Pancreas (tissue), 10 donors: ENCODE measurements at regions not wholly inside any gene's neighbourhood (a gene's known extent, or its start where the extent isn't known, plus 50 kb on each side); places are given as distances from the start of the nearest gene placed in this dataset.

Experiments
- ATAC-seq, 4 donors: fragments of 200-7000 bp; cut with Tn5 transposase; one replicate each; pipeline versions ENCODE4 v1.8.0 to v1.9.1; 2020; ENCODE audit warnings: mild to moderate bottlenecking in 4 of 4, moderate library complexity in 4 of 4
- DNase-seq, 6 donors: peaks; one replicate each; pipeline ENCODE4 v3.0.0-alpha.2; 2020
- FAIRE-seq: peaks from 2 replicates; lab custom pipeline; 2012; peaks lifted over from hg19 to GRCh38; lab: Jason Lieb, UNC
- H3K27ac ChIP-seq, 4 donors: fragments of 200-600 bp; sonication (generic); 1 replicate in 3 of 4; 2 replicates in 1 of 4; pipeline versions ENCODE4 v1.5.0 to v1.8.0; 2020
- H3K27me3 ChIP-seq, 4 donors: fragments of 200-600 bp; one replicate each; pipeline ENCODE4 v1.8.0; 2021
- H3K36me3 ChIP-seq, 3 donors: fragments of 200-600 bp; sonication (generic) in 1 of 3; one replicate each; pipeline versions ENCODE4 v1.5.0 to v1.8.0; 2020 to 2021
- H3K4me1 ChIP-seq, 3 donors: fragments of 200-600 bp; one replicate each; pipeline ENCODE4 v1.8.0; 2021
- H3K4me3 ChIP-seq, 4 donors: fragments of 200-600 bp; sonication (generic) in 2 of 4; one replicate each; pipeline versions ENCODE4 v1.5.0 to v1.8.0; 2020 to 2021
- H3K9me3 ChIP-seq, 4 donors: fragments of 200-600 bp; one replicate each; pipeline ENCODE4 v1.8.0; 2021
- WGBS, 2 donors: extraction: QIAGEN DNeasy Blood & Tissue Kit; methylation state at CpG; one replicate each; pipeline ENCODE4 v1.1.7; 2013; 5-methylcytosine and 5-hydroxymethylcytosine counted together
- intact Hi-C, 3 donors: fragments of 100-400 bp; cut with DNase I; formaldehyde crosslinking; loops; one replicate each; pipeline versions ENCODE4 v1.11.1 to v1.14.2; 2022
- TF ChIP-seq, protein P1 (sequence below), 4 donors: fragments of 200-600 bp; sonication (generic) in 3 of 4; IDR thresholded peaks; one replicate each; pipeline versions ENCODE4 v1.5.0 to v1.8.0; 2021; ENCODE audit warnings: antibody characterized with exemption in 4 of 4
- donor health status: healthy with polysubstance abuse.
- donor health status: DM: no; HTN: no; CAD: no; lungs with moderate emphysema.
- donor health status: DM: no; HTN: no; CAD: no.
- donor health status: control.
- donor health status: control.
- donor health status: Bipolar disorder and iron deficiency.
- donor health status: DM: yes; HTN: yes; CAD: no.
- donor health status: DM: no; HTN: no; CAD: no.
- donor health status: DM: no; HTN: no; CAD: no.
- donor health status: DM: yes; HTN: yes; CAD: no.

GRCh38 chr1:20432341-20432740 is 53.7 kb downstream of the CAMK2N1 start:
- no peaks in the 10 kb centered on the region for H3K36me3 ChIP-seq
- WGBS, 2 donors, result 71 to 75% methylated on average over 4 of the region's 4 CpGs
- H3K27me3 ChIP-seq, result no peaks in the 10 kb centered on the region
- H3K9me3 ChIP-seq, result no peaks in the 10 kb centered on the region
- TF ChIP-seq, protein P1, sequence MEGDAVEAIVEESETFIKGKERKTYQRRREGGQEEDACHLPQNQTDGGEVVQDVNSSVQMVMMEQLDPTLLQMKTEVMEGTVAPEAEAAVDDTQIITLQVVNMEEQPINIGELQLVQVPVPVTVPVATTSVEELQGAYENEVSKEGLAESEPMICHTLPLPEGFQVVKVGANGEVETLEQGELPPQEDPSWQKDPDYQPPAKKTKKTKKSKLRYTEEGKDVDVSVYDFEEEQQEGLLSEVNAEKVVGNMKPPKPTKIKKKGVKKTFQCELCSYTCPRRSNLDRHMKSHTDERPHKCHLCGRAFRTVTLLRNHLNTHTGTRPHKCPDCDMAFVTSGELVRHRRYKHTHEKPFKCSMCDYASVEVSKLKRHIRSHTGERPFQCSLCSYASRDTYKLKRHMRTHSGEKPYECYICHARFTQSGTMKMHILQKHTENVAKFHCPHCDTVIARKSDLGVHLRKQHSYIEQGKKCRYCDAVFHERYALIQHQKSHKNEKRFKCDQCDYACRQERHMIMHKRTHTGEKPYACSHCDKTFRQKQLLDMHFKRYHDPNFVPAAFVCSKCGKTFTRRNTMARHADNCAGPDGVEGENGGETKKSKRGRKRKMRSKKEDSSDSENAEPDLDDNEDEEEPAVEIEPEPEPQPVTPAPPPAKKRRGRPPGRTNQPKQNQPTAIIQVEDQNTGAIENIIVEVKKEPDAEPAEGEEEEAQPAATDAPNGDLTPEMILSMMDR (IDR thresholded peaks at IDR 0.05), result no peak
- no peak overlapping the region for H3K4me3 ChIP-seq
- H3K27ac ChIP-seq, result no peak overlapping the region
- intact Hi-C loops, result no loop called here
- no peaks in the 10 kb centered on the region for H3K4me1 ChIP-seq
- FAIRE-seq (no peak), DNase-seq (no peak), ATAC-seq (no peak)

GRCh38 chr1:20431176-20431460 is 54.9 kb downstream of the CAMK2N1 start:
- H3K36me3 ChIP-seq, result no peaks in the 10 kb centered on the region
- H3K27ac ChIP-seq, result no peak overlapping the region
- DNase-seq (no peak), FAIRE-seq (no peak), ATAC-seq (no peak)
- intact Hi-C loops, result no loop called here
- H3K4me1 ChIP-seq, result no peaks in the 10 kb centered on the region
- WGBS, 2 donors, result 29 to 30% methylated on average over 6 of the region's 6 CpGs
- TF ChIP-seq, protein P1 (IDR thresholded peaks at IDR 0.05), result no peak
- H3K4me3 ChIP-seq, result no peak overlapping the region
- no peaks in the 10 kb centered on the region for H3K27me3 ChIP-seq
- no peaks in the 10 kb centered on the region for H3K9me3 ChIP-seq

- ATAC-seq (peak in 3 of 4 donors; percentile 26 to 44 (median 41)), DNase-seq (peak in 2 of 6 donors; percentile 32 to 65), FAIRE-seq (no peak)
- Histone ChIP-seq H3K9me3 (no peaks in the 10 kb centered on the region), H3K4me1 (no peaks in the 10 kb centered on the region), H3K27me3 (no peaks in the 10 kb centered on the region), H3K36me3 (no peaks in the 10 kb centered on the region), H3K4me3 (no peak overlapping the region), H3K27ac (no peak overlapping the region)
- TF ChIP-seq, protein P1 (IDR thresholded peaks at IDR 0.05), result peak in 2 of 4 donors; percentile 10 to 21
- WGBS, 2 donors, result 21 to 25% methylated on average over 12 of the region's 12 CpGs
- intact Hi-C loops, result no loop called here
These were observed 55.4 kb downstream of the CAMK2N1 start for GRCh38 chr1:20430355-20431175.

- Histone ChIP-seq H3K36me3 (no peaks in the 10 kb centered on the region), H3K9me3 (peaks cover 0 to 3% (median 0%) of the 10 kb centered on the region in 4 donors), H3K4me1 (no peaks in the 10 kb centered on the region), H3K27ac (no peak overlapping the region), H3K4me3 (no peak overlapping the region), H3K27me3 (no peaks in the 10 kb centered on the region)
- TF ChIP-seq, protein P1 (IDR thresholded peaks at IDR 0.05), result no peak
- intact Hi-C loops, result no loop called here
- DNase-seq (no peak), FAIRE-seq (no peak), ATAC-seq (no peak)
- 36 to 43% methylated on average over 6 of the region's 6 CpGs for WGBS, 2 donors
These were observed 56.7 kb downstream of the CAMK2N1 start for GRCh38 chr1:20429296-20429695.

GRCh38 chr1:20428841-20429240 is 57.2 kb downstream of the CAMK2N1 start:
- FAIRE-seq, result no peak
- no peaks in the 10 kb centered on the region for H3K4me1 ChIP-seq
- DNase-seq, result no peak

More at GRCh38 chr1:20428841-20429240, 57.2 kb downstream of the CAMK2N1 start:
- H3K27me3 ChIP-seq, result no peaks in the 10 kb centered on the region
- TF ChIP-seq, protein P1 (IDR thresholded peaks at IDR 0.05), result no peak
- H3K36me3 ChIP-seq, result no peaks in the 10 kb centered on the region
- no peak overlapping the region for H3K27ac ChIP-seq
- intact Hi-C loops, result no loop called here
- no peak overlapping the region for H3K4me3 ChIP-seq
- 67 to 73% methylated on average over 6 of the region's 6 CpGs for WGBS, 2 donors
- ATAC-seq, result no peak
- H3K9me3 ChIP-seq, result peaks cover 0 to 6% (median 0%) of the 10 kb centered on the region in 4 donors
